Gastrocnemius medialis (tissue), 4 donors: ENCODE measurements at regions not wholly inside any gene's neighbourhood (a gene's known extent, or its start where the extent isn't known, plus 50 kb on each side); places are given as distances from the start of the nearest gene placed in this dataset.

ENCODE experiments used
- POLR2A ChIP-seq, 2 donors: fragments of 450-650 bp; IDR thresholded peaks; one replicate each; pipeline ENCODE4 v1.6.1; 2017; ENCODE audit warnings: antibody characterized with exemption in 2 of 2, mild to moderate bottlenecking in 2 of 2, moderate library complexity in 2 of 2
- TF ChIP-seq, protein P1 (sequence below), 5 experiments: fragments of 450-650 bp in 3 of 5; fragments of 200-600 bp in 2 of 5; sonication (generic) in 2 of 5; IDR thresholded peaks in 4 of 5; conservative IDR thresholded peaks in 1 of 5; 1 replicate in 4 of 5; 2 replicates in 1 of 5; pipeline ENCODE4 v1.5.1; 2016 to 2019; ENCODE audit warnings: antibody characterized with exemption in 5 of 5, mild to moderate bottlenecking in 3 of 5, moderate library complexity in 3 of 5

- TF ChIP-seq POLR2A (IDR thresholded peaks at IDR 0.05): no peak
- TF ChIP-seq, protein P1, sequence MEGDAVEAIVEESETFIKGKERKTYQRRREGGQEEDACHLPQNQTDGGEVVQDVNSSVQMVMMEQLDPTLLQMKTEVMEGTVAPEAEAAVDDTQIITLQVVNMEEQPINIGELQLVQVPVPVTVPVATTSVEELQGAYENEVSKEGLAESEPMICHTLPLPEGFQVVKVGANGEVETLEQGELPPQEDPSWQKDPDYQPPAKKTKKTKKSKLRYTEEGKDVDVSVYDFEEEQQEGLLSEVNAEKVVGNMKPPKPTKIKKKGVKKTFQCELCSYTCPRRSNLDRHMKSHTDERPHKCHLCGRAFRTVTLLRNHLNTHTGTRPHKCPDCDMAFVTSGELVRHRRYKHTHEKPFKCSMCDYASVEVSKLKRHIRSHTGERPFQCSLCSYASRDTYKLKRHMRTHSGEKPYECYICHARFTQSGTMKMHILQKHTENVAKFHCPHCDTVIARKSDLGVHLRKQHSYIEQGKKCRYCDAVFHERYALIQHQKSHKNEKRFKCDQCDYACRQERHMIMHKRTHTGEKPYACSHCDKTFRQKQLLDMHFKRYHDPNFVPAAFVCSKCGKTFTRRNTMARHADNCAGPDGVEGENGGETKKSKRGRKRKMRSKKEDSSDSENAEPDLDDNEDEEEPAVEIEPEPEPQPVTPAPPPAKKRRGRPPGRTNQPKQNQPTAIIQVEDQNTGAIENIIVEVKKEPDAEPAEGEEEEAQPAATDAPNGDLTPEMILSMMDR (IDR thresholded peaks at IDR 0.05 in 4 of 5, conservative IDR thresholded peaks at IDR 0.05 in 1 of 5): no peak
Observed at GRCh38 chr2:59177748-59178147, 936.6 kb upstream of the FANCL start.
